ENCODE measurements at regions not wholly inside any gene's neighbourhood (a gene's known extent, or its start where the extent isn't known, plus 50 kb on each side); places are given as distances from the start of the nearest gene placed in this dataset.

DNA sequence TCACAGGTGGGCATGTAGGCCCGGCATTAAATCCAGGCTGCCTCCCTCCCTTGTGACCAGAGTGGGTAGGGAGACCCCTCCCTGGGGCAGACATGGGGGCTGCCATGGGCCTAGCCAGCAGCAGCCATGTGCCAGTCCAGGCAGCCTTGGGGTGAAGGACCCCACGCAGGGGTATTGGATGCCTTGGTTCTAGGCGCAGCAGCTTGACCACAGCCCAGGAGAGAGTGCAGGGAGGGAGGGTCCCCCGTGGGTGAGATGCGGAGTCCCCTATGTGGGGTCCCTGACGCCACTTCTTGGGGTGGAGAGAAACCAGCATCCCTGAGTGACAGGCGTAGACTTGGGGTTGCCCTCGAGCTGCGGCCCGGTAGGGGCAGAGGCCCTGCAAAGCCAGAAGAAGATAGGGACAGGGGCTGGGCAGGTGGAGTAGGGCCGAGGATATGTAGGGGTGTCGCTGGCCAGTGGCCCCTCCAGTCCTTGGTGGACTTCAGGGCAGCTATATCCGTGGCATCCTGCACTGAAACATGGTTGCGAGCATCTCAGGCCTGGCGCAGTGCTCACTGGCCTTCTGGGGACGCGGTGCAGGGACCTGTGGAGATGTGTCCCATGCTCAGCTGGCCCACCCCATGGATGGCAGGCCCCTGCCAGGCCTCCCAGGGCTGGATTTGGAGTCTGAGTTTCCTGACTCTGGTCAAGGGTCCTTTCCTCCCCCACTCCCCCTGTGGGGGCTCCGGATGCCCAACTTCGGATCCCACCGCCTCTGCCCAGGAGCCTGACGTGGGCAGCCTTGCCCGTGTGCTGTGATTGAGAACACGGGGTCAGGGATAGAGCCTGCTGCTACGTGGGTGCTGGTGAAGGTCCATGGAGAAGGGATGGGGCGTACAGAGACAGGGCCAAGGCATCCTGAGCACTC is 1179.8 kb downstream of the BRD1 start:
- Mint-ChIP-seq H3K27me3 (ENCODE audit: low read depth) (peaks cover 7% of the 10 kb centered on the region), H3K4me1 (peaks cover 7% of the 10 kb centered on the region), H3K36me3 (ENCODE audit: low read depth) (no peaks in the 10 kb centered on the region), H3K27ac (no peak overlapping the region), H3K4me3 (no peak overlapping the region), H3K9me3 (no peaks in the 10 kb centered on the region)
- TF ChIP-seq, protein P1, sequence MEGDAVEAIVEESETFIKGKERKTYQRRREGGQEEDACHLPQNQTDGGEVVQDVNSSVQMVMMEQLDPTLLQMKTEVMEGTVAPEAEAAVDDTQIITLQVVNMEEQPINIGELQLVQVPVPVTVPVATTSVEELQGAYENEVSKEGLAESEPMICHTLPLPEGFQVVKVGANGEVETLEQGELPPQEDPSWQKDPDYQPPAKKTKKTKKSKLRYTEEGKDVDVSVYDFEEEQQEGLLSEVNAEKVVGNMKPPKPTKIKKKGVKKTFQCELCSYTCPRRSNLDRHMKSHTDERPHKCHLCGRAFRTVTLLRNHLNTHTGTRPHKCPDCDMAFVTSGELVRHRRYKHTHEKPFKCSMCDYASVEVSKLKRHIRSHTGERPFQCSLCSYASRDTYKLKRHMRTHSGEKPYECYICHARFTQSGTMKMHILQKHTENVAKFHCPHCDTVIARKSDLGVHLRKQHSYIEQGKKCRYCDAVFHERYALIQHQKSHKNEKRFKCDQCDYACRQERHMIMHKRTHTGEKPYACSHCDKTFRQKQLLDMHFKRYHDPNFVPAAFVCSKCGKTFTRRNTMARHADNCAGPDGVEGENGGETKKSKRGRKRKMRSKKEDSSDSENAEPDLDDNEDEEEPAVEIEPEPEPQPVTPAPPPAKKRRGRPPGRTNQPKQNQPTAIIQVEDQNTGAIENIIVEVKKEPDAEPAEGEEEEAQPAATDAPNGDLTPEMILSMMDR (IDR thresholded peaks at IDR 0.05; ENCODE audit: unreplicated experiment in 3 of 3), result no peak

GRCh38 chr22:48647051-48647450 is 1180.6 kb downstream of the BRD1 start:
- H3K27me3 Mint-ChIP-seq (ENCODE audit: low read depth), result peaks cover 11% of the 10 kb centered on the region
- TF ChIP-seq, protein P1 (IDR thresholded peaks at IDR 0.05; ENCODE audit: unreplicated experiment in 3 of 3), result no peak
- H3K4me1 Mint-ChIP-seq, result peaks cover 12% of the 10 kb centered on the region
- no peaks in the 10 kb centered on the region for H3K36me3 Mint-ChIP-seq (ENCODE audit: low read depth)
- no peak overlapping the region for H3K4me3 Mint-ChIP-seq
- H3K9me3 Mint-ChIP-seq, result no peaks in the 10 kb centered on the region
- H3K27ac Mint-ChIP-seq, result no peak overlapping the region

DNA sequence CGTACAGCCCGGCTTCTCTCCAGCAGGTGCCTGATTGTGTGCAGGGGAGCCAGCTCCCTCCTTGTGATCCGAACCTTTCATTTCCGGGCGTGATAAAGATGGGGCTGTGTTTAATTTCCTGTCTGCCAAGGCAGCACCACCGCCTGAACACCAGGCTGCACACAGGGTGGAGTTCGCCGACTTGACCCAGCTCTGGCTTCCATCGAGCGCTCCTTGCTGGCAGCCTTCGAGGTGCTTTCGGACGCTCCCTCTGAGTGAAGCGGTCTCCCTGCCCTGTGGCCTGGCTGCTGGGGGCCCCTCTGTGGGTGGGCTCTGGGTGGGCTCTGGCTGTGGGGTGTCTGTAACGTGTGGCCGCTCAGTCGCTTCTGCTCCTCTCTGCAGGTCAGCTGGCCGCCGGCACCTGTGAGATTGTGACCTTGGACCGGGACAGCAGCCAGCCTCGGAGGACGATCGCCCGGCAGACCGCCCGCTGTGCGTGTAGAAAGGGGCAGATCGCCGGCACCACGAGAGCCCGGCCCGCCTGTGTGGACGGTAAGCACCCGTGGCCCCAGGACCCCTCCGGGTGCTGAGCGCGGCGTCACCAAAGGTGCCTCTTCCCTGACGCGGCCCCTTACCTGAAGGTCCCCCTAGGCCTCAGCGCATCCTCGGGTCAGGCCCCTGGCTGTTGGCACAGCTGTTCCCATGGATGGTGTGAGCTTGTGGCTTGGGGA is 1181.3 kb downstream of the BRD1 start:
- peaks cover 18% of the 10 kb centered on the region for H3K4me1 Mint-ChIP-seq
- TF ChIP-seq, protein P1 (IDR thresholded peaks at IDR 0.05; ENCODE audit: unreplicated experiment in 3 of 3), result no peak
- H3K4me3 Mint-ChIP-seq, result no peak overlapping the region
- H3K9me3 Mint-ChIP-seq, result no peaks in the 10 kb centered on the region
- H3K36me3 Mint-ChIP-seq (ENCODE audit: low read depth), result no peaks in the 10 kb centered on the region
- H3K27me3 Mint-ChIP-seq (ENCODE audit: low read depth), result peaks cover 11% of the 10 kb centered on the region
- no peak overlapping the region for H3K27ac Mint-ChIP-seq

DNA sequence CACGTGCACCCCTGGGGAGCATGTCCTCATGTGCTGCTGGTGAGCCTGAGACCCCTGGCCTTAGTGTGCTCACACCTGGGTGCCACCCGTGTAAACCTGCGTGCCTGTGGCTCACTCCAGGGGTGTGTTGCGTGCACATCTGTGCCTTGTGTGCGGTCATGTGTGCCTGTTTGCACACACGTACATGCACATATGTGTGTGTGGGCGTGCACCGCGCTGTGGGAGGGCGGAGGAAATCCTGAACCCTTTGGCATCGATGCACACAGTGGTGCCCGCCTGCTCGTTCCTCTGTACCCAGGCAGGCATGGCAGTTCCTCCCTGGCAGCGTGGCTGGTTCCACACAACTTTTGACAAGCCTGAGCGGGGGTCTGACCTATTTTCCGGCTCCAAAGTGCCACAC is 1181.9 kb downstream of the BRD1 start:
- no peaks in the 10 kb centered on the region for H3K36me3 Mint-ChIP-seq (ENCODE audit: low read depth)
- H3K4me1 Mint-ChIP-seq, result peaks cover 24% of the 10 kb centered on the region
- H3K9me3 Mint-ChIP-seq, result no peaks in the 10 kb centered on the region
- peaks cover 11% of the 10 kb centered on the region for H3K27me3 Mint-ChIP-seq (ENCODE audit: low read depth)
- no peak overlapping the region for H3K27ac Mint-ChIP-seq
- TF ChIP-seq, protein P1 (IDR thresholded peaks at IDR 0.05; ENCODE audit: unreplicated experiment in 3 of 3), result no peak
- no peak overlapping the region for H3K4me3 Mint-ChIP-seq

- Mint-ChIP-seq H3K4me3 (no peak overlapping the region), H3K9me3 (no peaks in the 10 kb centered on the region), H3K36me3 (ENCODE audit: low read depth) (no peaks in the 10 kb centered on the region), H3K27me3 (ENCODE audit: low read depth) (peaks cover 5% of the 10 kb centered on the region), H3K27ac (no peak overlapping the region), H3K4me1 (peaks cover 27% of the 10 kb centered on the region)
- TF ChIP-seq, protein P1 (IDR thresholded peaks at IDR 0.05; ENCODE audit: unreplicated experiment in 3 of 3), result no peak
These were observed 1182.7 kb downstream of the BRD1 start for GRCh38 chr22:48644997-48645396.

Data from nephron (organoid).